ENCODE measurements at regions not wholly inside any gene's neighbourhood (a gene's known extent, or its start where the extent isn't known, plus 50 kb on each side); places are given as distances from the start of the nearest gene placed in this dataset.
"Not testable (repeated sequence)": the region's sequence is repeated elsewhere in the genome, so short reads cannot be mapped to it uniquely, and the experiment has no call there.

- no peak for DNase-seq (ENCODE audit: low read depth, low spot score)
Measured at GRCh38 chr2:239819974-239820555, 205.1 kb downstream of the NDUFA10 start.

- no peak for DNase-seq (ENCODE audit: low read depth, low spot score)
Measured at GRCh38 chr2:239819091-239819973, 205.8 kb downstream of the NDUFA10 start.

GRCh38 chr2:239818531-239819011 is 206.6 kb downstream of the NDUFA10 start:
- no peak for DNase-seq (ENCODE audit: low read depth, low spot score)

- no peak for DNase-seq (ENCODE audit: low read depth, low spot score)
Measured at GRCh38 chr2:239818086-239818485, 207.1 kb downstream of the NDUFA10 start.

GRCh38 chr2:239817468-239818031 is 207.6 kb downstream of the NDUFA10 start:
- not testable (repeated sequence) for DNase-seq (ENCODE audit: low read depth, low spot score)

GRCh38 chr2:239816576-239817467 is 208.3 kb downstream of the NDUFA10 start:
- DNase-seq (ENCODE audit: low read depth, low spot score): no peak

GRCh38 chr2:239815671-239816070 is 209.5 kb downstream of the NDUFA10 start:
- no peak for DNase-seq (ENCODE audit: low read depth, low spot score)

GRCh38 chr2:239814861-239815601 is 210.1 kb downstream of the NDUFA10 start:
- DNase-seq (ENCODE audit: low read depth, low spot score): no peak

GRCh38 chr2:239814116-239814860 is 210.9 kb downstream of the NDUFA10 start:
- no peak for DNase-seq (ENCODE audit: low read depth, low spot score)

- DNase-seq (ENCODE audit: low read depth, low spot score): no peak
Measured at GRCh38 chr2:239813261-239814115, 211.7 kb downstream of the NDUFA10 start.

GRCh38 chr2:239811806-239812560 is 213.2 kb downstream of the NDUFA10 start:
- no peak for DNase-seq (ENCODE audit: low read depth, low spot score)

- no peak for DNase-seq (ENCODE audit: low read depth, low spot score)
Measured at GRCh38 chr2:239811111-239811781, 213.9 kb downstream of the NDUFA10 start.

- DNase-seq (ENCODE audit: low read depth, low spot score): no peak
Measured at GRCh38 chr2:239809391-239809790, 215.8 kb downstream of the NDUFA10 start.

GRCh38 chr2:239807568-239807967 is 217.6 kb downstream of the NDUFA10 start:
- DNase-seq (ENCODE audit: low read depth, low spot score): no peak

- DNase-seq (ENCODE audit: low read depth, low spot score): no peak
Measured at GRCh38 chr2:239806758-239807434, 218.2 kb downstream of the NDUFA10 start.

- no peak for DNase-seq (ENCODE audit: low read depth, low spot score)
Measured at GRCh38 chr2:239806276-239806675, 218.9 kb downstream of the NDUFA10 start.

- DNase-seq (ENCODE audit: low read depth, low spot score): no peak
Measured at GRCh38 chr2:239805414-239805813, 219.7 kb downstream of the NDUFA10 start.

GRCh38 chr2:239805043-239805329 is 220.2 kb downstream of the NDUFA10 start:
- DNase-seq (ENCODE audit: low read depth, low spot score): no peak
